HG02642 (cell line): ENCODE measurements at regions not wholly inside any gene's neighbourhood (a gene's known extent, or its start where the extent isn't known, plus 50 kb on each side); places are given as distances from the start of the nearest gene placed in this dataset.
A peak's percentile ranks its signal among the peaks of the same experiment; 100 is the strongest.

Experiments used
- ATAC-seq: cut with Tn5 transposase; IDR thresholded peaks from one replicate; pipeline ENCODE4 v1.9.1; 2021; ENCODE audit warnings: mild to moderate bottlenecking; ENCODE audit not compliant: unreplicated experiment, poor library complexity

DNA sequence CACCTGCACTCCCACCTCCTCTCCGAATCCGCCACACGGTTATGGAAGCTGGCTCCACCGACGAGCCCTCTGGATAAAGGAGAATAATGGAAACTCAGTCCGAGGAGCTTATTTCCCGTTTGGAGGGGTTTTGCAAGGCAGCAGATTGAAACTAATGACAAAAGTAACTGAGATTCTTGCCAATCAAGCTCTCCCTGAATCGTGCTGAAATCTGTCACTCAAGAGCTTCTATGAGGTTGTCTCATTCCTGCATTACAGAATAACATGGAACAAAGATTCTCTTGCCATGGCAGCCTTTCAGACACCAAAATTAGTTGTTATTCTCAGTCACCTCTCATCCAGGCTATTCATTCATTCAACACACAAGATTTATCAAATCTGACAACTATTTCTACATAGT lies 405.9 kb downstream of the SOX9 start:
- ATAC-seq: no peak

DNA sequence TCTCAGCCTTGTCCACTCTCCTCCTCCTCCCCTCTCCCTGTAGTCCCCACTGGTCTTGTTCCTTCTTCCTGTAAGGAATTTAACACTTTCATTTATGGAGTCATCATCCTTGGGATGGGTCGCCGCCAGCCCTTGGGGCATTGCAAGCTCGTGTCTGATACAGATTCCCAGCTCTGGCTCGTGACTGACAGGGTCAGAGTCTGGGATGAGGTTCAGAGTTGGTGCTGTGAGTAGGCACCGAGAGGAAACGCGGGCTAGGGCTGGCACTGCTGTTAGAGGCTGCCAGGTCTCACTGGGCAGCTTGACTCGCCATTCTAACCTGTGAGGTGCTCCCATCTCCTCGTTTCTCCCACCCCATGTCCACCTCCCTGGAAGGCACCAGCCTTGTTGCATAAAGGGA lies 407.0 kb downstream of the SOX9 start:
- ATAC-seq: no peak

DNA sequence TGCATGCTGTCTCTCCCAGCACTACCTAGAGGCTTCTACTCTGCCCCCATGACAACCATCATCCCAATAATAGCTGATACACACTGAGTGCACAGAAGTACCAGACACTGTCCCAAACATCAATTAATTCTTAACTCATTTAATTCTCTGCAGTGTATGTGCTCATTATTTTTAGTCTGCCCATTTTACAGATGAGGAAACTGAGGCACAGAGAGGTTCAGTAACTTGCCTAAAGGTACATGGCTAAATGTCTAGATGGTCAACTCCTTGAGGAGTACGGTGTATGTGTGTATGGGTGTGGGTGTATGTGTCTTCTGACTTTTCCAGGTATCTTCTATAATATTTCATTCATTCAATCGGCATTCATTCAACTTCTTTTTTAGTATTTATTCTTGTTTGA lies 407.9 kb downstream of the SOX9 start:
- ATAC-seq: no peak

DNA sequence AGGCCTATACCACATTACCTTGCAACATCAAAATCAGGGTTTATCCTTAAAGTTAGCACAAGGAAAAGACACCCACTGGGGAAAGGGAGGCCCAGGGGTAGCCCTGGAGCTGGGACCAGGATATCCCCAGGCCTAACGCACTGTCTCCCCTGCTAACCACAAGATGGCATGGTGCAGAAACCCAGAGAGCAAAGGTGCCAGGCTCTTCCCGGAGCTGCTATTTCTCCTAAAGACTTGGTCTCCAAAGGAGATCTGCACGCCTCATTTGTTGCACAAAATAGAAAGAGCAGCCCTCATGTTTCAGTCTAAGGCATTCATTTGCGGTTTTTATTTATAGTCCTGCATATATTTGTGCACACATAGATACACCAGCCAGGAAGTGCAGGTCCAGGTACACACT lies 408.6 kb downstream of the SOX9 start:
- no peak for ATAC-seq

DNA sequence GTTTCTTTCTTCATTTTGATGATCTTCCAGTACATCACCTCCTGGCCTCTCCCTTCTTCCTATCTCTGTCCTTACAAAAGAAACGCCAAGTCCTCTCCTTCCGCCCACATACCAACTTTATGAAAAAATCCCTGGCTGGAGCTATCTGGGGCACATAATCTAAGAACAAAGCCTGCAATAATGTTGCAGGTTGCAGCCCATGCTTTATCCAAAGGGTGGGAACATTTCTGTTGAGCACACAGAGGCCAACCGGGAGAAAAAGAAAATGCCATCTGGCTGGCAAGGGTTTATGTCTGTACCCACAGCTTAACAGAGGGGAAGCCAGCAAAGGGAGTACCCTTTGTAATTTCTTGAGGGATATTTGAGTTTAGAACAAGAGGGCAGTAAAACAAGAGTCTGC lies 409.6 kb downstream of the SOX9 start:
- no peak for ATAC-seq

DNA sequence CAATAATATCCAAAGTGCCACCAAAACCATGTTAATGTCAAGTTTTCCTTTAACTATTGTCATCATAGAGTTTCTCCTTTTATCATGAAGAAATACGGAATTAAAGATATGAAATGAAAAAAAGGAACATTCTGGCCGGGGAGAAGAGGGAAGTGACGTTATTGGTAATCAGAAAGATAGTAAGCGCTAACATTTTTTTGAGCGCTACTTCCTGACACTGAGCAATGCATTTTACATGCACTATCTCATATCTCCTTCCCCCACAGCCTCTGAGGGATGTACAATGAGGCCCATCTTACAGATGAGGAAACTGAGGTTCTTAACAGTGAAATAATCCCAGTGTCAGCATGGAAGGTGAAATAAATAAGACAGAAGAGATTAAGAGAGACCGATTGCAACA lies 410.9 kb downstream of the SOX9 start:
- no peak for ATAC-seq

DNA sequence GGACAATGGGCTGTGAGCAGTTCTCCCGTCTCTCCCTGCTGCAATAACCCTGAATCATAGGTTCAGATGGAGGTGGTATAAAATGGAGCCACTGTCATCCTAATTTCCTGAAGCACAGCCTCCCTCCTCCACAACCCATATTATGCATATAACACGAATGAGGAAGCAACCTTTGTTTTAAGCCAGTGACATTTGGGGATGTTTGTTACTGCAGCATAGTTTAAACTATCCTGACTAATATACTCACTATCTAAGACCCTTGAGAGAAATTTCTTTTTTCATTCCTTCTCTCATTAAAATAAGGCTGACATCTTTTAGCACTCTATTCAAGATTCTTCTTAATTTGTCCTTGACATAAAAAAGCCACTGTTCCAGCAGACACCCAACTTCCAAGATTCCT lies 413.4 kb downstream of the SOX9 start:
- no peak for ATAC-seq

DNA sequence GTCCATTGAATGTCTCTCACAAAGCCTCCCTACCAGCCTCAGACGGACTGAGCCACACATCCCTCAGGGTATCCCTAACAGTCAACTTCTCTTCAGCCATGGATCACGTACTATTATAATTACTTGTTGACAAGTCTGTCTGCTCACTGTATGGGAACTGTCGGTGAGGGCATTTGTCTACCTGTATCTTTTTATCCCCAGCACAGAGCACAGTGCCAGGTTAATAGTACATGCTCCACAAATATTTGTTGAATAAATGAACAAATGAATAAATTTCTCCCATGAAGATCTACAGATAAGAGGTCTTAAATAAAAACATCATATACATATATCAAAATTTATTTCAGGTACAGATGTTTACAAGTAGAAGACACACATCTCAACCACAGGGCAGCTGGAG lies 414.0 kb downstream of the SOX9 start:
- ATAC-seq: no peak

DNA sequence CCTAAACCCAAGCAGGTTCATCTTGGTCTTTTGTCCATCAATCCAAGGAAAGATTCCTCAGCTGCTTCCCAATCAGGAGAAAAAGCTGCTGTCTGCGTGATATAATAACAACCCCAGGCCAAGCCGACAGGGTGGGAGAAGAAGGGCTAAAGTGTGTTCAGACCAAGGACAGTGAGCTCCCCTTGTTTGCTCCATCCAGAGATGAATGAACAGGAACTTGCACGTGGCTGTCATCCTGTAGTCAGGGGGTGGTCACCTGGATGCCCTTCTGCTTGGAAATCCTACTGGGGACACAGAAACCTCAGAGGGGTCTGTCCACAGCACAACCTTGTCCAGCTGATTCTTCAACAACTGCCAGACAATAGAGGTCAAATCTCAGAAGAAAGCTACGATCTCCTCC lies 414.5 kb downstream of the SOX9 start:
- ATAC-seq: no peak

DNA sequence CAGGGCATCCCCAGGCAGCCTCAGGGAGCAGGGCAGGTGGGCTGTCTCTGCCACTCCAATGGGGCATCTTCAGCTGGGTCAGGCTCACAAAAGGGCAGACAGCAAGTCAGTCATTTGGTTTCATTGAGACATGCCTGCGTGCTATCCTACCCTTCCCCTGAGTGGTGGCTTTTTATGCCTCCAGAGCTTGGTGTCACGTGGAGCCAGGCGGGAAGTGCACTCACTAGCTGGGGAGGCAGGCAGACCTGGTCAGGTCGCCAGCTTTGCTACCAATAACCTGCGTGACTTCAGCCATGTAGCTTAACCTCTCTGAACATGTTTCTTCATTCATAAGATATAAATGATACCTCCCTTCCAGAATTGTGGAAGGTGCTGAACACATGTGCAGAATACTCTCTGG lies 415.0 kb downstream of the SOX9 start:
- no peak for ATAC-seq

DNA sequence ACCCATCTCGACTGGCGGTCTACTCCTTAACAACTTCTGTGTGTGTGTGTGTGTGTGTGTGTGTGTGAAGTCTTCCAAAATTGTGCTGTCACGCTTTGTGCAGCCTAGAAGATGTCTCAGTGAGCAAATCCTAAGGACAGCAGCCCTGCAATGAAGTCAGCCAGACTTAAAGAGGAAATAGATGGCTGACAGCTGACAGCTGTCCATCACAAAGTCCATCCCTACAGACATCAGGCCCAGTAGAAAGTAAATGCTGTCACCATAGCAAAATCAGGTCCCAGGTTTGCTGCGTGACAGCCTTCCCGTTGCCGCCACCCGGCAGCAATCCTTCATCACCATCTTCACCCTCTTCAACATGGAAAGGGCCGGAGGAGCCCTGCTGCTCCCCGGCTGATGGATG lies 416.0 kb downstream of the SOX9 start:
- ATAC-seq: no peak

DNA sequence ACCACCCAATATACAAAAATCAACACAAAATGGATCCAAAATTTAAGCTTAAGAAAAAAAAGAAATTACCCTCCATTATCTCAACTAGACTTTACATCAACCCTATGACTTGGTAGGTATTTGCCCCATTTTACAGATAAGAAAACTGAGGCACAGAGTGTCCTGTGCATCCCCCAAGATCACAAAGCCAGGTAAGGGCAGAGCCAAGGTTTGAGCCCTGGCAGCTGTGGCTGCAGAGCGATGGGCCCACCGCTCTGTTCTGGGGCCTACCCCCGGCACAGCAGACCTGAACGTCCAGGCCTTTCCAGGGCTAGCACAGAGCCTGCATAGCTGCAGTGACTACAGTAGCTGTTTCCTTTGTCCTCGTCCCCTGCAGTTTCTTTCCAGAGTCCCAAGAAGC lies 417.6 kb downstream of the SOX9 start:
- ATAC-seq: no peak

DNA sequence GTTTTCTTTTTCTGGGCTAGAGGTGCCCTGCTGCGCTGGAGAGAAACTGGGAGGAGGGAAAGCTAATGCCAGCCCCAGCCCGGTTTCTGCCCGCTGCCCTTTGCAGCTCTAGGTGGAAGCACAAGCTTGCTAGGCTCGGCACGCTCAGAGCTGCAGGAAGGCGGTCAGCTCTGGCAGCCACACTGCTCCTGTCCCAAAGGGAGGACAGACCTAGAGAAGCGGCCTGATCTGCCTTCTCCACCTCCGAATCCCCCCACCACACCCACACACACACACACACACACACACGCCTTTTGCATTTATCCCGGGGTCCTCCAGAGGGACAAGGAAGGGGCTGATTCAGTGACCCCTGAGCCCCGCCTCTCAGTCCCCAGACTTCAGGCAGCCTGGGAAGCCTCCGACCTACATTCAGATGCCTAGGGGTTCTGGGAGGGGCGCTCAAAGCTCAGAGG lies 418.1 kb downstream of the SOX9 start:
- no peak for ATAC-seq

DNA sequence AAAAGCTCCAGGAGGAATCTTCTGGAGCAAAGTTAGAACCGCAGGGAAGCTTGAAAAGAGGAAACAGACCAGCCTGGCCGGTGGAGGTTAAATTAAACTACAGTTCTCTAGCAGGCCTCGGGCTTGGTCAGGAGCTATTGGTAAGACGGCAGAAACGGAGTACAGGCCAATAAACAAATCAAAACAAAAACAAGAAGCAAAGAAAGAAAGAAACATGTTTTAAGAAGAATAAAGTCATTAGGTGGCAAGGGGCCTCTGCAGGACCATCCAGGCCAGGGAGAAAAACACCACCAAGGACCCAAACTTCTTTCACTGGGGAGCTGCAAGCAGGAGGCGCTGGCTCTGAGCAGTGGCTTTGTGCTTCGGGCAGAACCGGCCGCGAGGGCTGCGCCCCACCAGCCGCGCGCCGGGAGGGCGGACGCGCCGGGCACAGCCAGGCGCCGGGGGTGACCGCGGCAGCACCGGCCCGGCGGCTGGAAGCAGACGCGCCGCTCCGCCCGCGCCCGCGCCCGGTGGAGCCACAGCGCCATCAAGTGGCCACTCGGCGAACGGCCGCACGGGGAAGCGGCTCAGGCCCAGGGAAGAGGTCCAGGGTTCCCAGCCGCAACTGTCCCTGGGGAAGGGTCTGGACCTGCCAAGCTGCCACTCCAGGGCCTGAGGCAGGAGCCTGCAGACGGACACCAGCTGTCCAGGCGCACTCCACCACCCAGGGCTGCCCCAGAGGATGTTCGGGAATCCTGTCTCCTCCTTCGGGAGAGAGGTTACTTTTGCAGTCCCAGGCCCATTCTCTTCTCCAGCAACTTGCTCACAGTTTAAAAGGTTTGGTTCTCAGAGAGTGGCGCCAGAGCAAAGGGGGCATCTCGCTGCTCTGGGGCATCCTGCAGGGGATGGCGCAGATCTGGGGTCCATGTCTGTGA lies 419.4 kb downstream of the SOX9 start:
- peak; percentile 92 for ATAC-seq

DNA sequence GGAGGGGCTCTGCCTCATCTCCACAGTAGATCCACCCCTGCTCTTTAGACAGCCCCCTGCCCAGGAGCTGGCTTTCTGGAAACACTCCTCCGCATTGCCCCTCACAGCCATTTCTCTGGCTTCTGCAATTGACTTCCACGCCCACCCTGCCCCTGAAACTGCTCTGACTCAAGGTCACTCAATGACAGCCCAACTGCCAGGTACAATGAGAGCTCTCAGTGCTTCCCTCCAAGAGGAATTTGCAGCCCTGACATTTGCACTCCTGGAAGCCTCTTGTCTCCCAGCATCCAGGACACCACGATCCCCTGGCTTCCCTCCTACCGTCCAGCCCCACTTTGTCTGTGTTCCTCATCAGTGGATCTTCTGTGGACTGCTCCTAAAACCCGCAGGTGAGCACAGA lies 421.5 kb downstream of the SOX9 start:
- no peak for ATAC-seq

DNA sequence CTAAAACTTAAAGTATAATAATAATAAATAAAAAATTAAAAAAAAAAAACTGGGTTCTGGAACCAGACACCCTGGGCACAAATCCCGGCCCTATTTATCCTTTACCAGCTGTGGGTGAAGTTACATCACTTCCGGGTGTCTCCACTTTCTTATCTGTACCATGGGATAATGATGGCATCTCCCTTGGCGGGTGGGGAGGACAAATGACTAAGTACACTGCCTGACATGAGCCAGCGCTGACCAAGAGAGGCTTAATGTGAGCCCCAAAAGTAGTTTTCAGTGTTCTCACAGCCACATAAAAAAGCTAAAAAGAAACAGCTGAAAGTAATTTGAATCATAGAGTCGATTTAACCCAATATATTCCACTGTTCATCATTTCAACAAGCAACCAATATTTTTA lies 424.9 kb downstream of the SOX9 start:
- no peak for ATAC-seq

DNA sequence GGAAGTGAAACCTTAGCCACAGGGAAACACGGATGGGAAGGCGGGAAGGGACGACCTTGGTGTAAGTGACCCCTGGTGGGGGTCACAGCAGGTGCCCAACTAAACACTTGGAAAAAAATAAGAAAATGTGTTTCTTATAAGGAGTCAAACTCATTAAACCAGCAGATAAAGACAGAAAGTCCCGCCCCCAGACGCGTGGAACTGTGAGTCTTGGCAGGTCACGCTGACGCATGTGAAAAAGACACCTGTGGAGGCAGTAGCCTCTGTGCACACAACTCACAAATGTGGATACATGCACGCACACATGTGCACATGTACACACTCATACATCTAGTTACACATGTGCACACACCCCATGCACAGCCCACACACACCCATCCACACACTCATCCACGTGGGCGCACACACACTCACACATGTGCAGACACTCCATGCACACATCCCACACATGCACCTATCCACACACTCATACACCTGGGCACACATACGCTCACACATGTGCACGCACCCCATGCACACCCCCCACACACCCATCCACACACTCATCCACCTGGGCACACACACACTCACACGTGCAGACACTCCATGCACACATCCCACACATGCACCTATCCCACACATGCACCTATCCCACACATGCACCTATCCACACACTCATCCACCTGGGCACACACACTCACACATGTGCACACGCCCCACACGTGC lies 432.4 kb downstream of the SOX9 start:
- no peak for ATAC-seq

DNA sequence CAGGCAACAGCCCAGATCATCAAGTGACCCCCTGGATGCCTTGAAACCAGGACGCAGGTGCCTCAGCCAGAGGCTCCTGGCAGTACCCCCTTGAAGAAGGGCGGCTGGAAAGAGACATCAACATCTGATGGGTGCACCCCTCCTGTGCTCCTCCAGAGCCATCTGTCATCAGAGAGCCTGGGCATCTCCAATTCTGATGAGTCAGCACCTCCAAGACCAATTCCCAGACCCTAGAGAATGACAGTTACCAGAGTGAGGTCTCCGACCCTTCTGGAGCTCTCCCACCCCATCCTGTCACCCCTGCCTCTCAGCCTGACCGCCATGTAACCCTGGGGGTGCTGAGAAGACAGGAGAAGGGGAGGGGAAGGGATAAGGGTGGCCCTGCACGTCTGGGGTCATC lies 433.7 kb downstream of the SOX9 start:
- no peak for ATAC-seq

DNA sequence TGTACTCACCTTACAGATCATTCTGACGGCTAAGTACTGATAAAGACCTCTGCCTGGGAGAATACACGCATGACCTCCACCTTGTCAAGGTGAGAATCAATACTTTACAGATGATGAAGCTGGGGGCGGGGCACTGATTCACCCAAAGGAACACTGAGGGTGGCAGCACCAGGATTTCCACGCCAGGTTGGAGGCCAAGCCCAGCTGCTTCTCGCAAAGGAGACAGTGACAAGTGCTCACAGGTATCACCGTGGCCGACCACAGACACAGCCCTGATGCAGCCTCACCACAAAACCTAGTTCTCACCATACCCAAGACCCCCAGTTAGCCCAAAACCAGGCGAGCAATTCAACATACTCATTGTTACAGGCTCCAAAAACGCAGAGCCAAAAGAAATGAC lies 434.2 kb downstream of the SOX9 start:
- no peak for ATAC-seq

DNA sequence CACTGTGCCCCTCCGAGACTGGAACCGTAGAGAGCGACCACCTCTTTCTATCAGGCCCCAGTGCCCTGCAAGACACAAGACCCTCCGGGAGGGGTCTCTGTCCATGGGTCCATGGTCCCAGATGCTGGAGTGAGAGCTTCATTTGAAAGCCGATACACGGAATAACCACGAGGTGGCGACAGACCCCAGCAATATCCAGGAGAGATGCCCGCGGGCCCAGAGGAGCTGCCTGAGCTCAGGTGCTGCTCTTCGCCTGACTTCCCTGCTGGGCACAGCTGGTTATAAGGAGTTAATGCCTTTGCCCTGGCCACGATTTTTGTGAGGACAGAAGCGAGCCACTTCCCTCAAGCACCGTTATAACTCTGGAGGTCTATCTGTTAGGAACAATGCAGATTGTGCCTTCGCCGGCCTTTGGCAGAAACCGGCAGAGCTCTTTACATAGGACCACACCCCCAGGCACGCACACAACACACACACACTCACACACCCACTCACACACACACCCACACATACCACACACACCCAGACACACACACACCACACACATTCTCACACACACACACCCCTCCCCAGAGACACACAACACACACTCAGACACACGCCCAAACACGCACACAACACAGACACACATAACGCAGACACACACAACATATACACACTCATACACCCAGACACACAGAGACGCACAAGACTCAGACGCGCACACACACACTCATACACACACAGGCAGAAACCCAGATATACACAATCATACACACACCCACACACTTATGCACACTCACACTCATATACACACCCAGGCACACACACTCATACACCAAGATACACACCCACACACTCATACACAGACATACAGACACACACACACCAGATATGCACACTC lies 436.4 kb downstream of the SOX9 start:
- ATAC-seq: no peak

DNA sequence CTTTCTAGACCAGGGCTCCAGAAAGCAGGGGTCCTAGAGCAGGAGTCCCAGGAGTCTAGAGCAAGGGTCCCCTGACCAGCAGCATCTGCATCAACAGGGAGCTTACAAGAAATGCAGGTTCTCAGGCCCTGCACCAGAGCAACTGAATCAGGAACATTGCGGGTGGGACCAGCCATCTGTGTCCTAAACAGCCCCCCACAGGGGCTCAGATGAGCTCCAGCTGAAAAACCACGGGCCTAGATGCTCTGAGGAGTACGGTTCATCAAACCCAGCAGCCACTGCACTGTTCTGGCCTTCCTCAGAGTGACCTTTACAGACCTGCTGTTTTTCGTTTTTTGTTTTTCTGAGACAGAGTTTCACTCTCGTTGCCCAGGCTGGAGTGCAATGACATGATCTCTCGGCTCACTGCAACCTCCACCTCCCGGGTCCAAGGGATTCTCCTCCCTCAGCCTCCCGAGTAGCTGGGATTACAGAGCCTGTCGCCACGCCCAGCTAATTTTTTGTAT lies 438.2 kb downstream of the SOX9 start:
- no peak for ATAC-seq
